ENCODE measurements at regions not wholly inside any gene's neighbourhood (a gene's known extent, or its start where the extent isn't known, plus 50 kb on each side); places are given as distances from the start of the nearest gene placed in this dataset.
"Not testable (repeated sequence)": the region's sequence is repeated elsewhere in the genome, so short reads cannot be mapped to it uniquely, and the experiment has no call there.

GRCh38 chr4:159564615-159565014 is 461.7 kb downstream of the RAPGEF2 start:
- no peak overlapping the region for H3K27ac Mint-ChIP-seq

DNA sequence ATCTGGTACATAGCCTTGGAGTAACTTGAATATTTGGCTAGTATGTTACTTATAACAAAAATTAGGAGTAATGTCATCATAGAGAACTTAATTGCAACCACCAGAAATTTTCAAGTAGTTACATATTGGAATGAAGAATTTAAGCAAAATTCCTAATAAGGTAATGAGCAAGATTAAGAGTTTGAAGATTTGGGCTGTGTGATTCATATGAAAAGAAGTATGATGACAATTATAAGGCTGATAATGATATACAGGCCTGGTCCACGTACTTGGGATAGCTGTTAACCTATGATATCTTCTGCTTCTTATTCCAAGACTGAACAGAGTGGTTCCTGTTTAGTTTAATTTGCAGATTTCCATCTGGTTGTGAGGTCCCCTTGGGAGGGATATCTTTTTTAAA is 463.9 kb downstream of the RAPGEF2 start:
- no peaks in the 10 kb centered on the region for H3K27me3 Mint-ChIP-seq
- DNase-seq: no peak
- no peak overlapping the region for H3K4me3 Mint-ChIP-seq
- intact Hi-C loops (cut with micrococcal nuclease): no loop called here
- H3K4me1 Mint-ChIP-seq: no peaks in the 10 kb centered on the region
- H3K9me3 Mint-ChIP-seq: peaks cover 8% of the 10 kb centered on the region
- H3K27ac Mint-ChIP-seq: no peak overlapping the region
- H3K36me3 Mint-ChIP-seq (ENCODE audit: low read depth): no peaks in the 10 kb centered on the region

More at GRCh38 chr4:159564615-159565014, 461.7 kb downstream of the RAPGEF2 start:
- Mint-ChIP-seq H3K27me3 (no peaks in the 10 kb centered on the region), H3K4me1 (no peaks in the 10 kb centered on the region), H3K36me3 (ENCODE audit: low read depth) (no peaks in the 10 kb centered on the region), H3K4me3 (no peak overlapping the region), H3K9me3 (no peaks in the 10 kb centered on the region)
- DNase-seq: no peak
- intact Hi-C loops (cut with micrococcal nuclease): no loop called here

GRCh38 chr4:159577241-159577640 is 474.4 kb downstream of the RAPGEF2 start:
- Mint-ChIP-seq H3K4me3 (no peak overlapping the region), H3K27me3 (no peaks in the 10 kb centered on the region), H3K9me3 (no peaks in the 10 kb centered on the region), H3K4me1 (no peaks in the 10 kb centered on the region), H3K27ac (no peak overlapping the region), H3K36me3 (ENCODE audit: low read depth) (no peaks in the 10 kb centered on the region)
- no peak for DNase-seq
- intact Hi-C loops (cut with micrococcal nuclease): no loop called here

GRCh38 chr4:159582685-159583084 is 479.8 kb downstream of the RAPGEF2 start:
- DNase-seq: no peak
- intact Hi-C loops (cut with micrococcal nuclease): no loop called here
- Mint-ChIP-seq H3K27me3 (no peaks in the 10 kb centered on the region), H3K27ac (no peak overlapping the region), H3K4me1 (no peaks in the 10 kb centered on the region), H3K4me3 (no peak overlapping the region), H3K9me3 (peaks cover 14% of the 10 kb centered on the region), H3K36me3 (ENCODE audit: low read depth) (no peaks in the 10 kb centered on the region)

GRCh38 chr4:159592898-159593556 is 490.1 kb downstream of the RAPGEF2 start:
- H3K27ac Mint-ChIP-seq: no peak overlapping the region
- no peaks in the 10 kb centered on the region for H3K27me3 Mint-ChIP-seq
- H3K9me3 Mint-ChIP-seq: no peaks in the 10 kb centered on the region
- DNase-seq: no peak
- intact Hi-C loops (cut with micrococcal nuclease): no loop called here
- no peak overlapping the region for H3K4me3 Mint-ChIP-seq
- no peaks in the 10 kb centered on the region for H3K4me1 Mint-ChIP-seq
- no peaks in the 10 kb centered on the region for H3K36me3 Mint-ChIP-seq (ENCODE audit: low read depth)

DNA sequence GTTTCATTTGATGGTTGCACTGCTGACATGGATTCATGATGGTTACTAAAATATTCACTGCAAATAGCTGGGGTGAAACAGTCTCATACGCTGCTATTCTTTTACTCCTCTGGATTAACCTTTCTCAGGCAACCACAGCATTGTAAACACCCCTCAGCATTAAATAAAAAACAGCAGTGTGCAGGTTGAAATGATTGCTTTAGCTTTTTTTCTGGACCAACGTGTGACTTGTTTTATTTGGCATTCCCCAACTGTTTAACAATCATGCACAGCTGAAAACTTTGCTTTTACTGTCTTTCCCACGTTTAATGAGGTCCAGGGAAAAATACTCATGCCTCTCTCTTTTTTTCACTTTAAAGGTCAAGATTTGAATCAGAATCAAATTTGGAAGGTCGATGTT is 490.8 kb downstream of the RAPGEF2 start:
- Mint-ChIP-seq H3K4me3 (no peak overlapping the region), H3K4me1 (no peaks in the 10 kb centered on the region), H3K27ac (no peak overlapping the region), H3K36me3 (ENCODE audit: low read depth) (no peaks in the 10 kb centered on the region), H3K9me3 (no peaks in the 10 kb centered on the region), H3K27me3 (no peaks in the 10 kb centered on the region)
- intact Hi-C loops (cut with micrococcal nuclease): no loop called here
- no peak for DNase-seq

DNA sequence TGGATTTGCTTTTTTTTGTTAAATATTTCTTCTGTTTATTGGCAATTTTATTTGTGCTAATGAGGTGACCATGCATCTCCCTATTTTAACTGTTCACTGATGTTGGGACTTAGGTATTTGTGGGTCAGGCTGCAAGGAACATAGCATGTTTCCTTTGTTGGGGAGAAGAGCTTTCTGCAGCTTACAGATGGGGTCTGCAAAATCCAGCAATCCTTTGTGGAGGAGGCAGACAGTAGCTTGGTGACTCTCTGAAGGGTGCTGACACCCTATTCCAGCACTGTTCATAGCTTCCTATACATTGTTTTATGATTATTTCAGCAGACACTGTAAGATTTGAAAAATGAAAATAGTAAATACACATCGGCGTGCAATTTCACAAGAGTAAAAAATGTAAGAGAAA is 491.7 kb downstream of the RAPGEF2 start:
- no peaks in the 10 kb centered on the region for H3K36me3 Mint-ChIP-seq (ENCODE audit: low read depth)
- intact Hi-C loops (cut with micrococcal nuclease): no loop called here
- no peaks in the 10 kb centered on the region for H3K4me1 Mint-ChIP-seq
- H3K9me3 Mint-ChIP-seq: no peaks in the 10 kb centered on the region
- H3K4me3 Mint-ChIP-seq: no peak overlapping the region
- H3K27ac Mint-ChIP-seq: no peak overlapping the region
- no peak for DNase-seq
- no peaks in the 10 kb centered on the region for H3K27me3 Mint-ChIP-seq

GRCh38 chr4:159595101-159595500 is 492.2 kb downstream of the RAPGEF2 start:
- H3K4me1 Mint-ChIP-seq; H3K9me3 Mint-ChIP-seq; intact Hi-C loops (cut with micrococcal nuclease); H3K4me3 Mint-ChIP-seq; H3K36me3 Mint-ChIP-seq (ENCODE audit: low read depth); H3K27me3 Mint-ChIP-seq; H3K27ac Mint-ChIP-seq; DNase-seq: not testable (repeated sequence)

- H3K27ac Mint-ChIP-seq: no peak overlapping the region
- no peaks in the 10 kb centered on the region for H3K4me1 Mint-ChIP-seq
- H3K36me3 Mint-ChIP-seq (ENCODE audit: low read depth): no peaks in the 10 kb centered on the region
- intact Hi-C loops (cut with micrococcal nuclease): no loop called here
- H3K4me3 Mint-ChIP-seq: no peak overlapping the region
- no peak for DNase-seq
- no peaks in the 10 kb centered on the region for H3K9me3 Mint-ChIP-seq
- H3K27me3 Mint-ChIP-seq: no peaks in the 10 kb centered on the region
Measured at GRCh38 chr4:159598602-159599001, 495.7 kb downstream of the RAPGEF2 start.

DNA sequence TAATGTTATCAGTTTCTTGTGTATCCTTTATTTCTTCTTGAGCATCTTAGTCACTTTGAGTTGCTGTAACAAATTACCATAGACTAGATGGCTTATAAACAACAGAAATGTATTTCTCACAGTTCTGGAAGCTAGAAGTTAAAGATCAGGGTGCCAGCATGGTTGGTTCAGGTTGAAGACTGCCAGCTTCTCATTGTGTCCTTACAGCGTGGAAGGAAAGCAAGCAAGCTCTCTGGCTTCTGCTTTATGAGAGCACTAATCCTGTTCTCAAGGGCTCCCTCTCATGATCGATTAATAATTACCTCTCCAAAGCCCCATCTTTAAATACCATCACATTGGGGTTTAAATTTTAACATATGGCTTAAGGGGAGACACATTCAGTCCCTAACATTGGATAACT is 497.2 kb downstream of the RAPGEF2 start:
- DNase-seq: no peak
- no peaks in the 10 kb centered on the region for H3K36me3 Mint-ChIP-seq (ENCODE audit: low read depth)
- H3K27me3 Mint-ChIP-seq: no peaks in the 10 kb centered on the region
- H3K4me1 Mint-ChIP-seq: no peaks in the 10 kb centered on the region
- H3K4me3 Mint-ChIP-seq: no peak overlapping the region
- no peak overlapping the region for H3K27ac Mint-ChIP-seq
- intact Hi-C loops (cut with micrococcal nuclease): no loop called here
- no peaks in the 10 kb centered on the region for H3K9me3 Mint-ChIP-seq

- Mint-ChIP-seq H3K4me1 (no peaks in the 10 kb centered on the region), H3K27me3 (no peaks in the 10 kb centered on the region), H3K4me3 (no peak overlapping the region), H3K36me3 (ENCODE audit: low read depth) (no peaks in the 10 kb centered on the region), H3K9me3 (no peaks in the 10 kb centered on the region), H3K27ac (no peak overlapping the region)
- no peak for DNase-seq
- intact Hi-C loops (cut with micrococcal nuclease): no loop called here
Measured at GRCh38 chr4:159604781-159605180, 501.9 kb downstream of the RAPGEF2 start.

DNA sequence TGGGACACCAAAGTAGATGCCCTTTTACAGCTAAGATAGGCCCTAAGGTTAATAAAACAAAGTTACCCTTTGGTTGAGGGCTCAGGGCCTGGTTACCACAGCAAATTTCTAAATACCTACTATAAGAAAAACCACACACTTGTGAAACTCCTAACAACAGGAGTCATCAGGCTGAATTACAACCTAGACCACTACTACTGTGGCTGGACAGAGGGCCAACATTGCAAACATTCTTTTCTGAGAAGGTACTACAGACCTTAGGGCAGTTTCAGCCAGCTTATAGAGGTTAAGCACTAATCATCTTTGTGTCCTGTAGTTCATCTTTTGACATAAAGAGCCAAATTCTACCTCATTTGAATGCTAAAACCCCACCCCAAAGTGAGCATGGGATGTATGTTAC is 504.0 kb downstream of the RAPGEF2 start:
- Mint-ChIP-seq H3K27me3 (no peaks in the 10 kb centered on the region), H3K9me3 (no peaks in the 10 kb centered on the region), H3K4me3 (no peak overlapping the region), H3K4me1 (no peaks in the 10 kb centered on the region), H3K36me3 (ENCODE audit: low read depth) (no peaks in the 10 kb centered on the region), H3K27ac (no peak overlapping the region)
- intact Hi-C loops (cut with micrococcal nuclease): no loop called here
- no peak for DNase-seq

DNA sequence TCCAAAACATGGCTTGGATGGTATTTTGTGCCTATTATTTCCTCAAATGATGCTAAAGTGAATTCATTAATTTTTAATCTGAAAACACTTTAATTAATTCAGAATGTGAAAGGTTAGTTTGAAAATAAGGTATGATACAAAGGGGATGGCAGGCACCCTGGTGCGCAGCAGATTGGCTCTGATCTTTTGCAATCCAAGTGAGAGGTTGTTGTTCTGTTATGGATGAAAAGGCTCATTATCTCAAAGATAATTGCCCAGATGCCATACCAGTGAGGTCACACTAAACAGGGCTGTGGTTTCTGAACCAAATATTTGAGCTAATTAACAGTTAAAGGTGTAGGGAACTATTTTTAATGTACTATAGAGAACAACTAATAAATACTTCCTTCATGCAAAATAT is 504.9 kb downstream of the RAPGEF2 start:
- H3K36me3 Mint-ChIP-seq (ENCODE audit: low read depth): no peaks in the 10 kb centered on the region
- no peak for DNase-seq
- intact Hi-C loops (cut with micrococcal nuclease): no loop called here

GRCh38 chr4:159608436-159608835 is 505.6 kb downstream of the RAPGEF2 start:
- no peak overlapping the region for H3K27ac Mint-ChIP-seq
- H3K4me3 Mint-ChIP-seq: no peak overlapping the region
- intact Hi-C loops (cut with micrococcal nuclease): no loop called here
- H3K27me3 Mint-ChIP-seq: no peaks in the 10 kb centered on the region
- no peaks in the 10 kb centered on the region for H3K36me3 Mint-ChIP-seq (ENCODE audit: low read depth)
- no peaks in the 10 kb centered on the region for H3K9me3 Mint-ChIP-seq
- DNase-seq: no peak
- H3K4me1 Mint-ChIP-seq: no peaks in the 10 kb centered on the region

More for the DNA sequence above, 504.9 kb downstream of the RAPGEF2 start:
- no peaks in the 10 kb centered on the region for H3K27me3 Mint-ChIP-seq
- no peak overlapping the region for H3K27ac Mint-ChIP-seq
- no peaks in the 10 kb centered on the region for H3K9me3 Mint-ChIP-seq
- no peaks in the 10 kb centered on the region for H3K4me1 Mint-ChIP-seq
- no peak overlapping the region for H3K4me3 Mint-ChIP-seq

- intact Hi-C loops (cut with micrococcal nuclease): no loop called here
Measured at GRCh38 chr4:159632031-159632430, 529.2 kb downstream of the RAPGEF2 start.

More at GRCh38 chr4:159632031-159632430, 529.2 kb downstream of the RAPGEF2 start:
- Mint-ChIP-seq H3K4me1 (no peaks in the 10 kb centered on the region), H3K27me3 (no peaks in the 10 kb centered on the region), H3K4me3 (no peak overlapping the region), H3K36me3 (ENCODE audit: low read depth) (no peaks in the 10 kb centered on the region), H3K27ac (no peak overlapping the region), H3K9me3 (no peaks in the 10 kb centered on the region)
- no peak for DNase-seq

Measured in activated CD4-positive, alpha-beta T cell treated with anti-CD3 and anti-CD28 coated beads, Interleukin-2, amount 10 ng/mL, durations not matched to agents 24 days and 14 days (primary cell).